ENCODE measurements at regions not wholly inside any gene's neighbourhood (a gene's known extent, or its start where the extent isn't known, plus 50 kb on each side); places are given as distances from the start of the nearest gene placed in this dataset.

DNA sequence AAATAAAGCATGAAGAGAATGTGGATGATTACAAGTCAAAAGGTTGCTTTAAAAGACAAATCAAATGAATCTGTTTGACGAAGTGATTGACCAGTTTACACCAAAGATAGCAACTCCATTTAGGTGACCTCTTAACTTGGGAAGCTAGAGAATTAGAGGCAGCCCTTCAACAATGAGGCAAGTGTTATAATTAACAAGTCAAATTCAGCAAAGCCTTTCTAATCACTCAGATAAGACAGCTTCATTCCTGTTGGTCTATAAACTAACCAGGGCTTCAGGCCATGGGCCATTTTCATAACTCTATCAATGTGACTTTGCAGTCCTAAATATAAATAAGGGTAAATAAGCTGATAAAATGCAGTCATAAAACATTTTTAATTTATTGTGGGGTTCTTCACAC, 712.2 kb upstream of the SEMA6A start:
- TF ChIP-seq POLR2A (IDR thresholded peaks at IDR 0.05; ENCODE audit: low read depth, low read length), result no peak
- no peak for TF ChIP-seq TAF1 (IDR thresholded peaks at IDR 0.05; ENCODE audit: borderline replicate concordance, low read depth, low read length)

All from GM12892 (cell line).